Fibroblast of skin of left biceps (primary cell): ENCODE measurements at regions not wholly inside any gene's neighbourhood (a gene's known extent, or its start where the extent isn't known, plus 50 kb on each side); places are given as distances from the start of the nearest gene placed in this dataset.

ENCODE experiments used
- DNase-seq, 2 experiments: peaks; one replicate each; pipeline ENCODE4 v3.0.0-alpha.2; 2013; ENCODE audit warnings: low read depth in 2 of 2

- DNase-seq, result no peak
These were observed 132.6 kb upstream of the PUDP start for GRCh38 chrX:7280520-7280919.

DNA sequence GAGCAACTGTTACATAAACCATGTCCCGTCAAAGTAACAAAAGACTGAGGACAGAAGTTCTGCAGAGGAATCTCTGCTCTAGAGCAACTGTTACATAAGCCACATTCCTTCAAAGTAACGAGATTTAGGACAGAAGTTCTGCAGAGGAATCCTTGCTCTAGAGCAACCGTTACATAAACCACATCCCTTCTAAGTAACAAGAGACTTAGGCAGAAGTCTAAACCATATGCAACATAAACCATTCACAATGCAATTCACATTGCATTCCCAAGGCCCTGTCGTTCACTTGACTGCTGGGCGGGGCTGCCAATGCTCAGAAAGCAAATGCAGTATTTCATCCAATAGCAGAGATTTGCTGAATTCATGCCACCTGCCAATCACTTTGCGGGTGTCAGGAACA is 124.4 kb upstream of the PUDP start:
- no peak for DNase-seq

- no peak for DNase-seq
These were observed 123.0 kb upstream of the PUDP start for GRCh38 chrX:7270933-7271332.

GRCh38 chrX:7269991-7270390 is 122.0 kb upstream of the PUDP start:
- DNase-seq, result peak; percentile 27 to 33

- DNase-seq, result no peak
These were observed 121.6 kb upstream of the PUDP start for GRCh38 chrX:7269589-7269988.

- DNase-seq, result peak; percentile 36 to 44
These were observed 118.3 kb upstream of the PUDP start for GRCh38 chrX:7266288-7266687.

GRCh38 chrX:7264399-7264798 is 116.4 kb upstream of the PUDP start:
- DNase-seq, result no peak

- no peak for DNase-seq
These were observed 116.0 kb upstream of the PUDP start for GRCh38 chrX:7263961-7264360.

DNA sequence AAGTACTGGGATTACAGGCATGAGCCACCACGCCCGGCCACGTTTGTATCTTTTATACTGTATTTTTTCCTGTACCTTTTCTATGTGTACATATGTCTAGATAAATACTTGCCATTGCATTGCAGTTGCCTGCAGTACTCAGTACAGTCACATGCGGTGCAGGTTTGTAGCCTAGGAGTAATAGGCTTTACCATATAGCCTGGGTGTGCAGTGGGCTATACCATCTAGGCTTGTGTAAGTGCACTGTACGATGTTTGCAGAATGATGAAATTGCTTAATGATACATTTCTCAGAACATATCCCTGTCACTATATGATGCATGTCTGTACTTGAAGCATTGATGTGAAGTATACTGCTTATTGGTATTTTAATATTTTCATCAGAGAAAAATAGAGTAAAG is 115.4 kb upstream of the PUDP start:
- no peak for DNase-seq

- DNase-seq, result no peak
These were observed 114.6 kb upstream of the PUDP start for GRCh38 chrX:7262551-7262950.

GRCh38 chrX:7261672-7262332 is 113.8 kb upstream of the PUDP start:
- DNase-seq, result no peak

DNA sequence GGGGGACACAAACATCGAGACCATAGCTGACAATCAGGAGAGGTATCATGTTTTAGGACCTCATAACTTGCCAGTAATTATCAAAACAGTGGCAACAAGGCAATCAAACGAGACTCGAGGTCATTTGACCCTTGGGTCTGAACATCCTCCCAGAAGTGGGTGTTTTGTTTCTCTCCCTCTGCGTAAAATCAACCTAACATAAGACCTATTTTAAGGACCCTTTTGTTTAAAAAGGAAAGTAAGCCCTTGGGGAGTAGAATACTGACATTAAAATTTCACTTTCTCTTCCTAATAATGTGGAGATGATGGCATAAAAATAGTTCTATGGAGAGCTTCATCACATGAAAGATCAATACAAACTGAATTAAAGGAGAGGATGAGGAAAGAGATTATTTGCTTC is 106.2 kb upstream of the PUDP start:
- DNase-seq, result no peak

DNA sequence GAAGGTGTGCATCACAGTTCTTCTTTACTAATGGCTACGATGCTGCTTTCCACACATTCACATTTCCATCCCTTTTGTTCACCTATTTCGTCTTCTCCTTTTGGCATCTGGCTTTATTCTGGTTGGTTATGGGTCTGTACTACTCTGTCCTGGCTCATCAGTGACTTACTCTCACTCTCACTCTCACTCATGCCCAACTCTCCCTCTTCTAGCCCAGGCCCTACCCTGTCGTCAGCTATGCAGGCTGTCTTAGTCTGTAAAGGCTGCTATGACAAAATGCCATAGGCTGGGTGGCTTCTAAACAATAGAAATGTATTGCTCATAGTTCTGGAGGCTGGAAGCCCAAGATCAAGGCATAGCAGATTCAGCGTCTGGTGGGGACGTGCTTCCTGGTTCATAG is 105.6 kb upstream of the PUDP start:
- DNase-seq, result no peak

DNA sequence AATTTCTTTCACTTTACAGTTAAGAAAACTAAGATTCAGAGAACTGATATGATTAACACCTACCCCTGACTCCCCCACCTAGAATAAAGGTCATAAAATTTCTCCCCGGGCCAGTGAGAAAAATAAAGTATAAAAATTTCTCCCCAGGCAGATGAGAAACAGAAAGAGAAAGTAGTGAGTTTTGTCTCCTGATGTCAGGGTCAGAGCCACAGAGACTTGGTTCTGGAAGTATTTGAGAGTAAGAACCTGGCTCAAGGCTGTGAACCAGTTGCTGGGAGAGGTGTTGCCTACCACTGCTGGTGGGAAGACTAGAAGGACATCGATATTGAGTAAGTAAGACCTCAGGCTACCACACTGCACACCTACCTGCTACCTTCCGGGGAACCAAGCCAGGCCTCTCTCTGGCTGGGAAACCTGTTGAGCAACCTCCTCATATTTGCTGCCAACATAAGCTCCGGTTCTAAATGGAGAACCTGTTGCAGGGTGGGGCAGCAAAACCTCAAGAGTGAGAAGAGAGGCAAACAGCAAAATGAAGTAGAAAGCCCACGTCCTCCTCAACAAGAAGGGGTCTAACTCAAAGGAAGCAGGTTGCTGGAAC is 104.2 kb upstream of the PUDP start:
- DNase-seq, result no peak

- DNase-seq, result no peak
These were observed 99.4 kb upstream of the PUDP start for GRCh38 chrX:7247346-7247745.

GRCh38 chrX:7244405-7244804 is 96.5 kb upstream of the PUDP start:
- DNase-seq, result no peak

GRCh38 chrX:7242613-7243012 is 94.7 kb upstream of the PUDP start:
- no peak for DNase-seq

DNA sequence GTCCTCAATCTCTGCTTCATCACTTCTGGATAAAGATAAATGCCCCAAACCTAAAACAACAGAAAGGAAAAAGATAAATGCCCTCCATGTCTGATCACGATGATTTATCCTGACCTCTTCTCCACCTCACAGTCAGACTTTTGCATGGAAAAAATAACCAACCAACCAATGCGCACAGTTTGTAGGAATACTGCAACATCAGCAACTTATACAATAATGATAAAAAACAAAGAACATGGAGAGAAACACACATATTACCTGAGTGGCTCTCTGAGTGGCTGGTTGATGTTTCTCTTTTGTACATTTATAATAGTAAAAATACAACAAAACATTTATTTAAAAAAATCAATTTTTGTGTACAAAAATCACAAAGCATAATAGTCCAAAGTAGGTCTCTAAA is 93.0 kb upstream of the PUDP start:
- no peak for DNase-seq

DNA sequence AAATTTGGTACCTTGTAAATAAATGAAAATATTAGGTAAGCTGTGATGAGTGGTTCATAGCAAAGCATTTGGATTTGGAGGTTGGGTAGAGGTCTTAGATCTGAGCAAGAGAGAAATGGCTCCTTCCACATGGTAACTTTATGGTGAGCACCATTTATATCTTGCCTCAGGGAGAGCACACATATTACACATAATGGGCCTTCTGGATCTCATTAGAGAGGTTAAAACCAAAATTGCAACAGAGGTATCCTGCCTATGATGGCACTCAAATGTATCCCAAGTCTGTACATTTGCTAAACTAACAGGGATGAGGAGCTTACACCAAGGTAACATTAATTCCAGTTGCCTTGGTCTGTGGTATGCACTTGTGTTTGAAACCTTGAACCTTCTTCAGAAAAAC is 87.1 kb upstream of the PUDP start:
- DNase-seq, result no peak

DNA sequence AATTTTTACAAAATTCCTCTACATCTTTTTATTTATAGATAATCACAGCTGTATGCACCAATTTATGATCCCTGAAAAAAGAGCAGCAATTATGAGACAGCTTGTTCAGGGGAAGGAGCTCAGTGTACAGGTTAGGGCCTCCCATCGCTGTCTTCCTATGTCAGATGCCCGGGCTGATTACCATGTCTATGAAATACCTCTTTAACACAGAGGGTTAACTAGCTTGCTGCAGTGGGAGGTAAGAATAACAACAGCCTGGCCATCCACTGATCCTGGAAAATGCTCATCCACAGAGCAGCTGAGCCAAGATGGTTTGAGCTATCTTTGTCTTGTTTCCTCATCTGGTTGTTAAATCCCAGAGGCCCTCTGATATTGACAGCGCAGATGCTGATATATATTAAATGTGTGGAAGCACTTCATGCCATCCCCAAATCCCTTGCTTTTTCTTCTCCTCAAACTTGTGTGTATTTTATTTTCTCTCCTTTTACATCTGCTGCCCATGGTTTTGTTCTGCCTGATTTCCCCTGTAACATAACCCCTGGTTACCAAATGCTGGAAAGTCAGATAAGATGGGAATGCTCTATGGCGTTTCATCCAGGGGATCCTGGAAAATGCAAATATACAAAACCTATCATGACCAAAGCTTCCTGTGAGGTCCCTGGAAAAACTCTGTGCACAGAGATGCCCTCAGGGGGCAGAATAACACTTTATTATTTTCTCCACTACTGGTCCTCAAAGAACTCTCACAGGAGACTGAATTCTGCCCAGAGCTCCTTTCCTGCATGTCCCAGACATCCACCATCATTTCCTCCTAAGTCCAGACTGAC is 85.8 kb upstream of the PUDP start:
- no peak for DNase-seq

GRCh38 chrX:7228226-7228625 is 80.3 kb upstream of the PUDP start:
- no peak for DNase-seq

DNA sequence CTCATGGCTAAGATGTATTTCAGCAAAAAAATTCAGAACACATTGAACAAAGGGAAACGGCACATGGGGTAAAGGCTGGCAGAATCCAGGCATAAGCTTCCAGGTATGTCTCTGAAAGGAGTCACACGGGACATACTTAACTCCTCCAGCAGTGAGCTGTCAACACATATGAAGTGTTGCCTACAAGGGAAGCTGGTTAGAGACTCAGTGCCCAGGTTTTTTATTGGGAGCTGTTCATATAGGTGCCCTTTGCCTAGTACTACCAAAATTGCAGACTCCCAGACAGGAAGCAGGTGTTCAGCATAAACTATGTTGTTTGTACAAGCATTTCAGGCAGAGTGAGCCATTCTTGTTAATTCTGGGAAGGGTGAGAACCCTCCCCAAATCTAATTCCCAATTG is 77.4 kb upstream of the PUDP start:
- no peak for DNase-seq

DNA sequence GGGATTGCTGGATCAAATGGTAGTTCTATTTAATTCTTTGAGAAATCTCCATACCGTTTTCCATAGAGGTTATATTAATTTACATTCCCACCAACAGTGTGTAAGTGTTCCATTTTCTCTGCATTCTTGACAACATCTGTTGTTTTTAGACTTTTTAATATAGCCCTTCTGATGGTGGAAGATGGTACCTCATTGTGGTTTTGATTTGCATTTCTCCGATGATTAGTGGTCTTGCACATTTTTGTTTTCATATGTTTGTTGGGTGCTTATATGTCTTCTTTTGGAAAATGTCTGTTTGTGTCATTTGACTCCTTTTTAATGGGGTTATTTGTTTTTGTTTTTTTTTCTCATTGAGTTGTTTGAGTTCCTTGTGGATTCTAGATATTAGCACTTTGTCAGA is 75.3 kb upstream of the PUDP start:
- DNase-seq, result no peak
